ENCODE measurements at regions not wholly inside any gene's neighbourhood (a gene's known extent, or its start where the extent isn't known, plus 50 kb on each side); places are given as distances from the start of the nearest gene placed in this dataset.

- Histone ChIP-seq H3K4me2 (no peak overlapping the region), H4K20me1 (ENCODE audit: insufficient read depth) (no peaks in the 10 kb centered on the region), H3K36me3 (ENCODE audit: insufficient read depth) (no peaks in the 10 kb centered on the region), H3K27ac (no peak overlapping the region), H3K79me2 (ENCODE audit: insufficient read depth, low read depth) (no peaks in the 10 kb centered on the region), H3K27me3 (ENCODE audit: insufficient read depth, low read depth) (peaks cover 39% of the 10 kb centered on the region), H3K4me1 (ENCODE audit: low read depth, poor library complexity, severe bottlenecking) (no peaks in the 10 kb centered on the region), H3K9ac (no peak overlapping the region), H3K4me3 (IDR thresholded peaks at IDR 0.05; ENCODE audit: insufficient read depth, low read depth, low read length) (no peak overlapping the region), H2AFZ (ENCODE audit: low read depth) (no peak overlapping the region)
- TF ChIP-seq CTCF (conservative IDR thresholded peaks at IDR 0.05; ENCODE audit: low read depth, low read length), result no peak
Observed at GRCh38 chr9:135344915-135345500, 134.6 kb upstream of the PPP1R26 start.

GRCh38 chr9:135345775-135346433, 133.7 kb upstream of the PPP1R26 start:
- H3K4me2 ChIP-seq, result no peak overlapping the region
- H3K4me1 ChIP-seq (ENCODE audit: low read depth, poor library complexity, severe bottlenecking), result no peaks in the 10 kb centered on the region
- peaks cover 45% of the 10 kb centered on the region for H3K27me3 ChIP-seq (ENCODE audit: insufficient read depth, low read depth)
- no peaks in the 10 kb centered on the region for H4K20me1 ChIP-seq (ENCODE audit: insufficient read depth)
- H2AFZ ChIP-seq (ENCODE audit: low read depth), result no peak overlapping the region
- H3K9ac ChIP-seq, result no peak overlapping the region
- no peak for TF ChIP-seq CTCF (conservative IDR thresholded peaks at IDR 0.05; ENCODE audit: low read depth, low read length)
- no peak overlapping the region for H3K4me3 ChIP-seq (IDR thresholded peaks at IDR 0.05; ENCODE audit: insufficient read depth, low read depth, low read length)
- H3K27ac ChIP-seq, result no peak overlapping the region
- H3K79me2 ChIP-seq (ENCODE audit: insufficient read depth, low read depth), result no peaks in the 10 kb centered on the region
- H3K36me3 ChIP-seq (ENCODE audit: insufficient read depth), result no peaks in the 10 kb centered on the region

- Histone ChIP-seq H3K4me1 (ENCODE audit: low read depth, poor library complexity, severe bottlenecking) (no peaks in the 10 kb centered on the region), H3K79me2 (ENCODE audit: insufficient read depth, low read depth) (no peaks in the 10 kb centered on the region), H2AFZ (ENCODE audit: low read depth) (no peak overlapping the region), H3K27me3 (ENCODE audit: insufficient read depth, low read depth) (peaks cover 42% of the 10 kb centered on the region), H3K9ac (no peak overlapping the region), H3K36me3 (ENCODE audit: insufficient read depth) (no peaks in the 10 kb centered on the region), H3K4me2 (no peak overlapping the region), H4K20me1 (ENCODE audit: insufficient read depth) (no peaks in the 10 kb centered on the region), H3K27ac (no peak overlapping the region), H3K4me3 (IDR thresholded peaks at IDR 0.05; ENCODE audit: insufficient read depth, low read depth, low read length) (no peak overlapping the region)
- no peak for TF ChIP-seq CTCF (conservative IDR thresholded peaks at IDR 0.05; ENCODE audit: low read depth, low read length)
Observed at GRCh38 chr9:135346438-135347050, 133.0 kb upstream of the PPP1R26 start.

GRCh38 chr9:135347461-135347860, 132.1 kb upstream of the PPP1R26 start:
- H3K4me3 ChIP-seq (IDR thresholded peaks at IDR 0.05; ENCODE audit: insufficient read depth, low read depth, low read length), result no peak overlapping the region
- H3K36me3 ChIP-seq (ENCODE audit: insufficient read depth), result no peaks in the 10 kb centered on the region
- H3K27me3 ChIP-seq (ENCODE audit: insufficient read depth, low read depth), result peaks cover 46% of the 10 kb centered on the region
- H3K27ac ChIP-seq, result no peak overlapping the region
- no peak for TF ChIP-seq CTCF (conservative IDR thresholded peaks at IDR 0.05; ENCODE audit: low read depth, low read length)
- no peak overlapping the region for H2AFZ ChIP-seq (ENCODE audit: low read depth)
- no peaks in the 10 kb centered on the region for H3K79me2 ChIP-seq (ENCODE audit: insufficient read depth, low read depth)
- no peak overlapping the region for H3K4me2 ChIP-seq
- H4K20me1 ChIP-seq (ENCODE audit: insufficient read depth), result no peaks in the 10 kb centered on the region
- no peak overlapping the region for H3K9ac ChIP-seq
- no peaks in the 10 kb centered on the region for H3K4me1 ChIP-seq (ENCODE audit: low read depth, poor library complexity, severe bottlenecking)
